GM12878 (cell line): ENCODE measurements at regions not wholly inside any gene's neighbourhood (a gene's known extent, or its start where the extent isn't known, plus 50 kb on each side); places are given as distances from the start of the nearest gene placed in this dataset.

Experiments used
- ATAC-seq: fragments of 200-7000 bp; cut with Tn5 transposase; 3 replicates; pipeline ENCODE4 v1.9.1; 2020; ENCODE audit warnings: mild to moderate bottlenecking, moderate library complexity
- BruUV-seq: library from RNA; stranded (reverse); fragments of 400-500 nt; replicated peaks from 2 replicates; lab custom pipeline; 2021; lab: Mats Ljungman, UMichigan
- CTCF ChIA-PET: fragments of 300-600 bp; sonication (Branson Sonifier 250); formaldehyde crosslinking; extraction: SDS; loops from one replicate; lab custom pipeline; 2021; ENCODE audit warnings: inconsistent platforms; lab: Yijun Ruan, JAX
- POLR2A ChIA-PET: fragments of 350-600 bp; formaldehyde crosslinking; extraction: SDS; loops from one replicate; lab custom pipeline; 2021; ENCODE audit warnings: inconsistent platforms; lab: Charles Lee
- RAD21 ChIA-PET: fragments of 300-600 bp; sonication (Branson Sonifier 250); formaldehyde crosslinking; loops from one replicate; lab custom pipeline; 2023; ENCODE audit warnings: antibody characterized with exemption; ENCODE audit not compliant: unreplicated experiment; lab: Charles Lee
- SMC1A ChIA-PET: fragments of 300-600 bp; sonication (Branson Sonifier 250); formaldehyde crosslinking; loops from one replicate; lab custom pipeline; 2023; ENCODE audit not compliant: unreplicated experiment, uncharacterized antibody; lab: Charles Lee
- DNase-seq: peaks from one replicate; pipeline ENCODE4 v3.0.0-alpha.2; 2011; ENCODE audit warnings: low read depth, low spot score
- FAIRE-seq: peaks from 3 replicates; lab custom pipeline; 2011; peaks lifted over from hg19 to GRCh38; lab: Jason Lieb, UNC
- H2AFZ ChIP-seq: 2 replicates; pipeline ENCODE4 v1.6.0; 2011; ENCODE audit warnings: low read depth, low read length, control low read depth; ENCODE audit not compliant: control insufficient read depth
- H3K27ac ChIP-seq: 2 replicates; pipeline ENCODE4 v1.5.1; 2011; ENCODE audit warnings: control low read depth; ENCODE audit not compliant: control insufficient read depth, insufficient read depth
- H3K27me3 ChIP-seq, 2 experiments: replicated peaks in 1 of 2; 2 replicates each; pipeline versions ENCODE4 v1.6.0 to v1.6.1; 2011; ENCODE audit warnings: low read length in 1 of 2; ENCODE audit not compliant: control insufficient read depth in 2 of 2, insufficient read depth in 2 of 2
- H3K36me3 ChIP-seq, 2 experiments: 2 replicates each; pipeline ENCODE4 v1.5.1; 2011; ENCODE audit warnings: low read length in 1 of 2; ENCODE audit not compliant: control insufficient read depth in 2 of 2, insufficient read depth in 2 of 2
- H3K4me1 ChIP-seq: 2 replicates; pipeline ENCODE4 v1.6.1; 2011; ENCODE audit warnings: mild to moderate bottlenecking, low read length, moderate library complexity, mixed read lengths; ENCODE audit not compliant: control insufficient read depth, insufficient read depth
- H3K4me2 ChIP-seq: 2 replicates; pipeline ENCODE4 v1.6.0; 2011; ENCODE audit warnings: control low read depth; ENCODE audit not compliant: control insufficient read depth, insufficient read depth
- H3K4me3 ChIP-seq: fragments of 200-600 bp; sonication (generic); 2 replicates; pipeline ENCODE4 v1.5.1; 2016
- H3K79me2 ChIP-seq: 2 replicates; pipeline ENCODE4 v1.6.0; 2011; ENCODE audit warnings: low read length; ENCODE audit not compliant: control insufficient read depth, insufficient read depth
- H3K9ac ChIP-seq: 2 replicates; pipeline ENCODE4 v1.8.0; 2011; ENCODE audit warnings: low read length, control low read depth, mixed read lengths; ENCODE audit not compliant: control insufficient read depth, insufficient read depth
- H3K9me3 ChIP-seq: replicated peaks from 3 replicates; pipeline ENCODE4 v1.5.1; 2011; ENCODE audit warnings: mild to moderate bottlenecking, low read length; ENCODE audit not compliant: control insufficient read depth, insufficient read depth
- H4K20me1 ChIP-seq: 2 replicates; pipeline ENCODE4 v1.6.0; 2011; ENCODE audit not compliant: control insufficient read depth, insufficient read depth
- CTCF ChIP-seq, 3 experiments: IDR thresholded peaks in 2 of 3; conservative IDR thresholded peaks in 1 of 3; 2 replicates each; pipeline ENCODE4 v1.5.1; 2011; ENCODE audit warnings: low read depth in 3 of 3, low read length in 3 of 3, mild to moderate bottlenecking in 3 of 3, control low read depth in 2 of 3, moderate library complexity in 2 of 3, inconsistent platforms in 1 of 3, mixed read lengths in 1 of 3; ENCODE audit not compliant: control insufficient read depth in 2 of 3, insufficient read depth in 1 of 3; ENCODE audit errors: extremely low read depth in 1 of 3
- E2F8 ChIP-seq: fragments of 450-650 bp; IDR thresholded peaks from 2 replicates; pipeline ENCODE4 v1.6.1; 2018; ENCODE audit warnings: mild to moderate bottlenecking, low read depth, moderate library complexity; ENCODE audit not compliant: partially characterized antibody
- E4F1 ChIP-seq: fragments of 450-650 bp; IDR thresholded peaks from 2 replicates; pipeline ENCODE4 v1.6.1; 2018; ENCODE audit warnings: borderline replicate concordance, mild to moderate bottlenecking; ENCODE audit not compliant: partially characterized antibody
- RAD21 ChIP-seq: IDR thresholded peaks from 2 replicates; pipeline ENCODE4 v1.6.1; 2011; ENCODE audit warnings: mild to moderate bottlenecking, low read depth, low read length, moderate library complexity; ENCODE audit not compliant: insufficient read depth
- WGBS: methylation state at CpG from one replicate; pipeline ENCODE4 v1.1.6; 2016; ENCODE audit warnings: low lambda C conversion rate; ENCODE audit not compliant: insufficient replicate concordance, insufficient coverage; ENCODE audit errors: missing lambda C conversion rate; 5-methylcytosine and 5-hydroxymethylcytosine counted together
- in situ Hi-C: fragments of 300-500 bp; cut with MboI; formaldehyde crosslinking; loops from 9 replicates; pipeline ENCODE4 v1.14.3; 2018; ENCODE audit warnings: mixed read lengths
- intact Hi-C: fragments of 100-400 bp; cut with micrococcal nuclease; formaldehyde crosslinking; loops from one replicate; pipeline ENCODE4 v1.14.2; 2022; ENCODE audit not compliant: unreplicated experiment

GRCh38 chr5:10149911-10150310 lies 99.8 kb downstream of the ATPSCKMT start (continued):
- TF ChIP-seq E2F8: no peak

- SMC1A ChIA-PET: no interaction called here
- ATAC-seq (peak; percentile 57), DNase-seq (peak; percentile 5), FAIRE-seq (peak; percentile 56)
- no peaks in the 10 kb centered on the region for H3K36me3 ChIP-seq
- H3K79me2 ChIP-seq: no peaks in the 10 kb centered on the region
- no peak overlapping the region for H3K4me2 ChIP-seq
- TF ChIP-seq E4F1 (no peak), RAD21 (peak; percentile 42), CTCF (IDR thresholded peaks at IDR 0.05 in 2 of 3, conservative IDR thresholded peaks at IDR 0.05 in 1 of 3; ENCODE audit: control insufficient read depth in 2 of 3, extremely low read depth in 1 of 3, insufficient read depth in 1 of 3, low read depth in 3 of 3, low read length in 3 of 3) (peak; percentile 7 to 36 (median 30); a peak in 3 of 6 replicates)
- H3K9me3 ChIP-seq: no peaks in the 10 kb centered on the region; the same call in 2 of the 3 replicates
- H3K4me1 ChIP-seq: no peaks in the 10 kb centered on the region
- H3K27ac ChIP-seq: no peak overlapping the region
- no TSS peak for BruUV-seq
- RAD21 ChIA-PET: no interaction called here
- in situ Hi-C loops (no loop called here), intact Hi-C loops (no loop called here)
- CTCF ChIA-PET: no interaction called here
- no peak overlapping the region for H2AFZ ChIP-seq
- H3K4me3 ChIP-seq: no peak overlapping the region
- H4K20me1 ChIP-seq: no peaks in the 10 kb centered on the region
- H3K27me3 ChIP-seq: no peaks in the 10 kb centered on the region
- POLR2A ChIA-PET: no interaction called here
- 16% methylated on average over 6 of the region's 6 CpGs for WGBS
- no peak overlapping the region for H3K9ac ChIP-seq
Measured at GRCh38 chr5:10145923-10146401, 103.7 kb downstream of the ATPSCKMT start.
